H9 (cell line): ENCODE measurements at regions not wholly inside any gene's neighbourhood (a gene's known extent, or its start where the extent isn't known, plus 50 kb on each side); places are given as distances from the start of the nearest gene placed in this dataset.

Source experiments
- DNase-seq: peaks from one replicate; pipeline ENCODE4 v3.0.0-alpha.2; 2017
- H2AFZ ChIP-seq: one replicate; pipeline ENCODE4 v1.6.1; 2013; ENCODE audit warnings: mild to moderate bottlenecking, low read length, control low read depth, moderate library complexity
- H2AK5ac ChIP-seq: 2 replicates; pipeline ENCODE4 v1.6.1; 2013; ENCODE audit warnings: low read length, control low read depth, mixed read lengths; ENCODE audit not compliant: insufficient read length
- H2BK120ac ChIP-seq: one replicate; pipeline ENCODE4 v1.6.1; 2013; ENCODE audit warnings: low read depth, mild to moderate bottlenecking, low read length, control low read depth, inconsistent platforms; ENCODE audit not compliant: poor library complexity, severe bottlenecking
- H2BK12ac ChIP-seq: 2 replicates; pipeline ENCODE4 v1.6.1; 2013; ENCODE audit warnings: low read length, control low read depth, mixed read lengths, low read depth; ENCODE audit not compliant: insufficient read length
- H2BK15ac ChIP-seq: 2 replicates; pipeline ENCODE4 v1.6.1; 2013; ENCODE audit warnings: low read depth, low read length, control low read depth
- H2BK20ac ChIP-seq: one replicate; pipeline ENCODE4 v1.6.1; 2013; ENCODE audit warnings: low read depth, mild to moderate bottlenecking, low read length, control low read depth, inconsistent platforms; ENCODE audit not compliant: poor library complexity, severe bottlenecking
- H2BK5ac ChIP-seq: 2 replicates; pipeline ENCODE4 v1.6.1; 2013; ENCODE audit warnings: low read length, control low read depth, mixed read lengths; ENCODE audit not compliant: insufficient read length
- H3K14ac ChIP-seq: 2 replicates; pipeline ENCODE4 v1.6.1; 2013; ENCODE audit warnings: low read length, control low read depth; ENCODE audit not compliant: insufficient read depth
- H3K18ac ChIP-seq: 2 replicates; pipeline ENCODE4 v1.6.1; 2013; ENCODE audit warnings: low read depth, mild to moderate bottlenecking, mixed read lengths, low read length, control low read depth; ENCODE audit not compliant: insufficient read length
- H3K23ac ChIP-seq: 2 replicates; pipeline ENCODE4 v1.6.1; 2013; ENCODE audit warnings: low read length, control low read depth, mixed read lengths, low read depth; ENCODE audit not compliant: insufficient read length
- H3K23me2 ChIP-seq: 2 replicates; pipeline ENCODE4 v1.6.1; 2013; ENCODE audit warnings: low read depth, mild to moderate bottlenecking, mixed read lengths, low read length, control low read depth; ENCODE audit not compliant: insufficient read length, poor library complexity, severe bottlenecking
- H3K27ac ChIP-seq: 2 replicates; pipeline ENCODE4 v1.5.1; 2013; ENCODE audit warnings: low read length, control low read depth, mixed read lengths, low read depth; ENCODE audit not compliant: insufficient read length
- H3K27me3 ChIP-seq: 2 replicates; pipeline ENCODE4 v1.6.1; 2013; ENCODE audit warnings: low read length, control low read depth, inconsistent platforms; ENCODE audit not compliant: insufficient read depth
- H3K4ac ChIP-seq: 2 replicates; pipeline ENCODE4 v1.6.1; 2013; ENCODE audit warnings: low read depth, mild to moderate bottlenecking, control low read depth, inconsistent platforms, low read length, moderate library complexity
- H3K4me1 ChIP-seq: 2 replicates; pipeline ENCODE4 v1.6.1; 2013; ENCODE audit warnings: low read length, control low read depth, inconsistent platforms; ENCODE audit not compliant: insufficient read depth
- H3K4me2 ChIP-seq: 2 replicates; pipeline ENCODE4 v1.6.1; 2013; ENCODE audit warnings: low read length, control low read depth, mixed read lengths; ENCODE audit not compliant: insufficient read length, insufficient read depth
- H3K56ac ChIP-seq: 2 replicates; pipeline ENCODE4 v1.6.1; 2013; ENCODE audit warnings: low read depth, mild to moderate bottlenecking, mixed read lengths, low read length, control low read depth; ENCODE audit not compliant: insufficient read length
- H3K79me1 ChIP-seq: 2 replicates; pipeline ENCODE4 v1.6.1; 2013; ENCODE audit warnings: low read depth, mild to moderate bottlenecking, moderate library complexity, low read length, control low read depth, inconsistent platforms; ENCODE audit not compliant: insufficient read depth, poor library complexity, severe bottlenecking
- H3K79me2 ChIP-seq: 2 replicates; pipeline ENCODE4 v1.6.1; 2013; ENCODE audit warnings: low read length, control low read depth, inconsistent platforms; ENCODE audit not compliant: insufficient read depth
- H3K9ac ChIP-seq: 2 replicates; pipeline ENCODE4 v1.6.1; 2013; ENCODE audit warnings: low read length, control low read depth, mixed read lengths; ENCODE audit not compliant: insufficient read length; ENCODE audit errors: extremely low read depth
- H3K9me3 ChIP-seq: one replicate; pipeline ENCODE4 v1.6.1; 2013; ENCODE audit warnings: low read depth, low read length, inconsistent platforms; ENCODE audit not compliant: control insufficient read depth
- H3T11ph ChIP-seq: one replicate; pipeline ENCODE4 v1.6.1; 2013; ENCODE audit warnings: mild to moderate bottlenecking, low read length, control low read depth, inconsistent platforms
- H4K20me1 ChIP-seq: one replicate; pipeline ENCODE4 v1.6.1; 2013; ENCODE audit not compliant: control insufficient read depth, insufficient read length, insufficient read depth
- H4K5ac ChIP-seq: 2 replicates; pipeline ENCODE4 v1.6.1; 2013; ENCODE audit warnings: low read depth, mild to moderate bottlenecking, mixed read lengths, low read length, control low read depth; ENCODE audit not compliant: insufficient read length
- H4K8ac ChIP-seq: replicated peaks from 2 replicates; pipeline ENCODE4 v1.6.1; 2013; ENCODE audit warnings: low read length, control low read depth, mixed read lengths, low read depth; ENCODE audit not compliant: insufficient read length
- H4K91ac ChIP-seq: 2 replicates; pipeline ENCODE4 v1.6.1; 2013; ENCODE audit warnings: low read depth, mild to moderate bottlenecking, moderate library complexity, mixed read lengths, low read length, control low read depth; ENCODE audit not compliant: insufficient read length
- H3K27ac Mint-ChIP-seq, 3 experiments: 2 replicates in 2 of 3; 3 replicates in 1 of 3; pipeline ENCODE4 v1.8.0; 2020 to 2021; ENCODE audit warnings: mixed read lengths in 3 of 3, mild to moderate bottlenecking in 1 of 3, moderate library complexity in 1 of 3
- H3K27me3 Mint-ChIP-seq: 2 replicates; pipeline ENCODE4 v1.8.0; 2021; ENCODE audit warnings: low read depth, mild to moderate bottlenecking, moderate library complexity, mixed read lengths
- H3K36me3 Mint-ChIP-seq, 3 experiments: 2 replicates in 2 of 3; 3 replicates in 1 of 3; pipeline ENCODE4 v1.8.0; 2020 to 2021; ENCODE audit warnings: low read depth in 3 of 3, mixed read lengths in 3 of 3; ENCODE audit not compliant: insufficient read depth in 1 of 3
- H3K4me1 Mint-ChIP-seq, 2 experiments: 2 replicates each; pipeline ENCODE4 v1.8.0; 2020; ENCODE audit warnings: mixed read lengths in 2 of 2
- H3K4me3 Mint-ChIP-seq, 2 experiments: 2 replicates in 1 of 2; 3 replicates in 1 of 2; pipeline ENCODE4 v1.8.0; 2020 to 2021; ENCODE audit warnings: mild to moderate bottlenecking in 2 of 2, mixed read lengths in 2 of 2, moderate library complexity in 1 of 2
- H3K9me3 Mint-ChIP-seq, 2 experiments: 2 replicates in 1 of 2; 3 replicates in 1 of 2; pipeline ENCODE4 v1.8.0; 2020; ENCODE audit warnings: mild to moderate bottlenecking in 2 of 2, mixed read lengths in 2 of 2, moderate library complexity in 1 of 2
- WGBS: extraction: QIAGEN DNeasy Blood & Tissue Kit; methylation state at CpG from one replicate; pipeline ENCODE4 v1.1.7; 2013; ENCODE audit warnings: missing lambda C conversion rate, low lambda C conversion rate, mixed read lengths; ENCODE audit not compliant: insufficient read length; ENCODE audit errors: extremely low coverage; 5-methylcytosine and 5-hydroxymethylcytosine counted together
- TF ChIP-seq, protein P1 (sequence below): fragments of 200-600 bp; sonication (generic); conservative IDR thresholded peaks from 3 replicates; pipeline ENCODE4 v1.8.0; 2021; ENCODE audit warnings: antibody characterized with exemption, mild to moderate bottlenecking

DNA sequence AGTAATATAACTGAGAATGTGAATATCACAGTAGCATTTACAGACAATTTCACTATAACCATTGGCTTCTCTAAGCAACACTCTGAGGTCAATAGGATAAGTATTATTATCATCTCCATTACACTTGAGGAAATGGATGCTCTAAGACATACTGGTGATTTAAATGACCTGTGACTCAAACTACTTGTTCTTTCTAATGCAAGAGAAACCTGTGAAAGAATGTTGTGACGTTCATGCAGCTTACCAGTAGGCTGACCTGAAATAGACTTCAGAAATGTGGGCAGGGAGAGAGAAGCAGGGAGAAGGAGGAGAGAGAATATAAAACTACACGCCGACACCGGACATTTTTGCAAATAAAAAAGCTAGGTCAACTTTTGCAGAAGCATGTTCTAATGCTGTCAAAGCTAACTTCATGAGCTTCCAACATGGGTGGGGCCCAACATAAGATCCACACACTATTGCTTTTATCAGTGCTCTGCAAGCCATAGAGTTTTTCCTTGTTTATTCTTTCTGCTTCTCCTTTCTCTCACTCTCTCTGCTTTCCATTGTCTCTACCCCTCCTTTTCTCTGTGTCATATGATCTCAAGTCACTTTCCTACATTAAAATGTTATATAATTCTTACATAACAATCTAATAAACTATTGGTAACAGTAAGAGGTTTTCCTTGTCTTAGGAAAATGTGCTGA, 217.6 kb upstream of the FN1 start:
- no peaks in the 10 kb centered on the region for H3K27me3 Mint-ChIP-seq
- no peak overlapping the region for H3K9ac ChIP-seq
- H3K79me1 ChIP-seq, result no peaks in the 10 kb centered on the region
- no peak overlapping the region for H3K27ac Mint-ChIP-seq
- no peak overlapping the region for H3K4ac ChIP-seq
- H3K18ac ChIP-seq, result no peak overlapping the region
- H3T11ph ChIP-seq, result no peak overlapping the region
- no peak for DNase-seq
- H4K20me1 ChIP-seq, result no peaks in the 10 kb centered on the region
- no peak overlapping the region for H3K27ac ChIP-seq
- H2BK5ac ChIP-seq, result no peak overlapping the region
- H3K4me3 Mint-ChIP-seq, result no peak overlapping the region
- H2AK5ac ChIP-seq, result no peak overlapping the region
- no peak overlapping the region for H4K8ac ChIP-seq
- no peak overlapping the region for H2BK15ac ChIP-seq
- TF ChIP-seq, protein P1, sequence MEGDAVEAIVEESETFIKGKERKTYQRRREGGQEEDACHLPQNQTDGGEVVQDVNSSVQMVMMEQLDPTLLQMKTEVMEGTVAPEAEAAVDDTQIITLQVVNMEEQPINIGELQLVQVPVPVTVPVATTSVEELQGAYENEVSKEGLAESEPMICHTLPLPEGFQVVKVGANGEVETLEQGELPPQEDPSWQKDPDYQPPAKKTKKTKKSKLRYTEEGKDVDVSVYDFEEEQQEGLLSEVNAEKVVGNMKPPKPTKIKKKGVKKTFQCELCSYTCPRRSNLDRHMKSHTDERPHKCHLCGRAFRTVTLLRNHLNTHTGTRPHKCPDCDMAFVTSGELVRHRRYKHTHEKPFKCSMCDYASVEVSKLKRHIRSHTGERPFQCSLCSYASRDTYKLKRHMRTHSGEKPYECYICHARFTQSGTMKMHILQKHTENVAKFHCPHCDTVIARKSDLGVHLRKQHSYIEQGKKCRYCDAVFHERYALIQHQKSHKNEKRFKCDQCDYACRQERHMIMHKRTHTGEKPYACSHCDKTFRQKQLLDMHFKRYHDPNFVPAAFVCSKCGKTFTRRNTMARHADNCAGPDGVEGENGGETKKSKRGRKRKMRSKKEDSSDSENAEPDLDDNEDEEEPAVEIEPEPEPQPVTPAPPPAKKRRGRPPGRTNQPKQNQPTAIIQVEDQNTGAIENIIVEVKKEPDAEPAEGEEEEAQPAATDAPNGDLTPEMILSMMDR, result no peak
- no peak overlapping the region for H3K23ac ChIP-seq
- no peak overlapping the region for H2BK12ac ChIP-seq
- no peaks in the 10 kb centered on the region for H3K9me3 ChIP-seq
- no peak overlapping the region for H2BK20ac ChIP-seq
- no peak overlapping the region for H3K4me2 ChIP-seq
- H3K56ac ChIP-seq, result no peak overlapping the region
- H3K9me3 Mint-ChIP-seq, result no peaks in the 10 kb centered on the region
- H3K4me1 Mint-ChIP-seq, result peaks cover 0 to 3% of the 10 kb centered on the region in 2 experiments; a peak in 2 of 4 replicates
- no peak overlapping the region for H2AFZ ChIP-seq
- H3K27me3 ChIP-seq, result no peaks in the 10 kb centered on the region
- H3K79me2 ChIP-seq, result no peaks in the 10 kb centered on the region
- H3K36me3 Mint-ChIP-seq, result no peaks in the 10 kb centered on the region
- H2BK120ac ChIP-seq, result no peak overlapping the region
- H4K5ac ChIP-seq, result no peak overlapping the region
- no CpG with 5 or more reads among the region's 4 CpGs for WGBS
- no peak overlapping the region for H4K91ac ChIP-seq
- H3K23me2 ChIP-seq, result no peaks in the 10 kb centered on the region
- no peaks in the 10 kb centered on the region; the same call in 1 of the 2 replicates for H3K4me1 ChIP-seq
- H3K14ac ChIP-seq, result no peak overlapping the region
